Brain microvascular endothelial cell (primary cell): ENCODE measurements at regions not wholly inside any gene's neighbourhood (a gene's known extent, or its start where the extent isn't known, plus 50 kb on each side); places are given as distances from the start of the nearest gene placed in this dataset.

Experiments used
- DNase-seq: peaks from one replicate; pipeline ENCODE4 v3.0.0-alpha.2; 2020
- H3K27ac ChIP-seq: fragments of 250-450 bp; sonication (Bioruptor Pico); 2 replicates; pipeline ENCODE4 v1.5.1; 2020; ENCODE audit warnings: mild to moderate bottlenecking, moderate library complexity
- H3K27me3 ChIP-seq: fragments of 250-450 bp; sonication (Bioruptor Pico); replicated peaks from 2 replicates; pipeline ENCODE4 v1.5.1; 2020; ENCODE audit warnings: mild to moderate bottlenecking
- H3K36me3 ChIP-seq: fragments of 250-450 bp; sonication (Bioruptor Pico); replicated peaks from 2 replicates; pipeline ENCODE4 v1.5.1; 2020; ENCODE audit warnings: mild to moderate bottlenecking
- H3K4me3 ChIP-seq: 2 replicates; pipeline ENCODE4 v1.5.1; 2011; ENCODE audit warnings: low read depth, mild to moderate bottlenecking, control low read depth, low read length, moderate library complexity
- CTCF ChIP-seq: IDR thresholded peaks from 2 replicates; pipeline ENCODE4 v1.5.1; 2011; ENCODE audit warnings: low read depth, mild to moderate bottlenecking, moderate library complexity, low read length, control low read depth, inconsistent platforms; ENCODE audit errors: missing control alignments
- in situ Hi-C: cut with HindIII; loops from 2 replicates; pipeline ENCODE4 v1.10.0; 2017; ENCODE audit warnings: low sequenced_read_pairs, low pct_ligation_motif_present

DNA sequence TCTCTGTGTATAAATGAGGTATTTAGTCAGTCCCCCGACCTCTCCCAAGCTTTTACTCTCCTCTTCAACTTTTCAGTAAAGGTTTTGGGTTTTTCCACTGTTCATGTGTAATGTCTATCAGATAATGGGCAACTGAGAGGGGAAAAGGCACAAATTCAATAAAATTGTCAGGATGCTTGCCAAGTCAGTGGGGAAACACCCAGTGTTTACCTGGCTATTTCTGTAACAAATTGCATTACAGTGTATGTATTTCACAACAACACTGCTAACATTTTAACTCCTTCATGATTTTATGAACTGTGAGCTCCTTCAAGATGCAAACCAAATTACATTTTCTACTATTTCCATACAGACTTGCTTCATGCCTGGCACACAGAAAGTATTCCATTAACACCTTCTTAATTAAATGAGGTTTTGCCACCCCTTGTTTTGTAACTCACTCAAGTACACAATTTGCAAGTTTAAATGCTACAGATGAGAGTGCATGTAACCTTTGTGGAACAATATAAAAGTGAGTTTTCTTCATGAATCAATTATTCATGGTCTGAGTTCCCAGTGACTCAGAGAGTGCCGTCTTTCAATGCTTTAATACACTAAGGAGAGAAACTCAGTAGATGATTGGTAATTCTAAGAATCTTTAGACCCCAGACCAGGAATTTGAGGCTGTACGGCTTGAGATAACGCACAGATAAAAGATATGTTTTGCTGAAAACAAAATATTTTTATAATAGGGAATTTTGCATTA, 149.8 kb upstream of the TLL1 start:
- TF ChIP-seq CTCF, result no peak
- in situ Hi-C loops, result no loop called here
- H3K36me3 ChIP-seq, result no peaks in the 10 kb centered on the region
- no peak overlapping the region for H3K4me3 ChIP-seq
- H3K27me3 ChIP-seq, result no peaks in the 10 kb centered on the region
- no peak overlapping the region for H3K27ac ChIP-seq
- no peak for DNase-seq

- Histone ChIP-seq H3K4me3 (no peak overlapping the region), H3K27ac (no peak overlapping the region), H3K36me3 (no peaks in the 10 kb centered on the region), H3K27me3 (no peaks in the 10 kb centered on the region)
- no peak for DNase-seq
- in situ Hi-C loops, result no loop called here
- no peak for TF ChIP-seq CTCF
Observed at GRCh38 chr4:165724786-165725185, 148.3 kb upstream of the TLL1 start.

DNA sequence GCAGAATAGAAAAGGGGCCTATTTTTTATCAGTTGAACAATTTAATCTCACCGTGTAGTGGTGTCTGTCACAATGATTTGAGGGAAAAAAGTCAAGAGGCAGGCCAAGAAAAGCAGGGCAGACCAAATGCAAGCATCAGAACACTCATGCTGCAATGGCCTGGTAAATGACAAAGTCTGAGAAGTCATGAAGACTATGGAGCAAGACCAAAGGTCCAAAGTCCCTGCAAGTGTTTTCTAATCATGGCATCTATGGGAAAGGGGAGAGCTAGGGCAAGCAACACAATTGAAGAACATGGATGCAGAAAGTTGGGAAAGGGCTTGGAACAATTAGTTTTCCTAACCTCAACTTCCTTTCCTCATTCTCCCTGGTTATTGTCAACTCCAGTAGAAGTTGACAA, 147.7 kb upstream of the TLL1 start:
- no peak for TF ChIP-seq CTCF
- no peak for DNase-seq
- Histone ChIP-seq H3K4me3 (no peak overlapping the region), H3K27me3 (no peaks in the 10 kb centered on the region), H3K27ac (no peak overlapping the region), H3K36me3 (no peaks in the 10 kb centered on the region)
- in situ Hi-C loops, result no loop called here

DNA sequence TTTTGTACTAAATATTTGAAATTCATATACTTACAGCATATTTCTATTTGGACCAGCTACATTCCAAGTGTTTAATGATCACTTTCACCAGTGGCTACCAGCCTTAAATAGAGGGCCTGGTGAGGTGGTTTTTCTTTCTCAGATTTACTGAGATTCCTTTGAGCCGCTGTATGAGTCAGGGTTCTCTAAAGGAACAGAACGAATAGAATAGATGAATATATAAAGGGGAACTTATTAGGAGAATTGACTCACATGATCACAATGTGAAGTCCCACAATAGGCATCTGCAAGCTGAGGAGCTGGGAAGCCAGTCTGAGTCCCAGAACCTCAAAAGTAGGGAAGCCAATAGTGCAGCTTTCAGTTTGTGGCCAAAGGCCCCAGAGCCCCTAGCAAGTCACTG, 146.2 kb upstream of the TLL1 start:
- Histone ChIP-seq H3K27me3 (no peaks in the 10 kb centered on the region), H3K36me3 (no peaks in the 10 kb centered on the region), H3K27ac (no peak overlapping the region), H3K4me3 (no peak overlapping the region)
- TF ChIP-seq CTCF, result no peak
- in situ Hi-C loops, result no loop called here
- no peak for DNase-seq

DNA sequence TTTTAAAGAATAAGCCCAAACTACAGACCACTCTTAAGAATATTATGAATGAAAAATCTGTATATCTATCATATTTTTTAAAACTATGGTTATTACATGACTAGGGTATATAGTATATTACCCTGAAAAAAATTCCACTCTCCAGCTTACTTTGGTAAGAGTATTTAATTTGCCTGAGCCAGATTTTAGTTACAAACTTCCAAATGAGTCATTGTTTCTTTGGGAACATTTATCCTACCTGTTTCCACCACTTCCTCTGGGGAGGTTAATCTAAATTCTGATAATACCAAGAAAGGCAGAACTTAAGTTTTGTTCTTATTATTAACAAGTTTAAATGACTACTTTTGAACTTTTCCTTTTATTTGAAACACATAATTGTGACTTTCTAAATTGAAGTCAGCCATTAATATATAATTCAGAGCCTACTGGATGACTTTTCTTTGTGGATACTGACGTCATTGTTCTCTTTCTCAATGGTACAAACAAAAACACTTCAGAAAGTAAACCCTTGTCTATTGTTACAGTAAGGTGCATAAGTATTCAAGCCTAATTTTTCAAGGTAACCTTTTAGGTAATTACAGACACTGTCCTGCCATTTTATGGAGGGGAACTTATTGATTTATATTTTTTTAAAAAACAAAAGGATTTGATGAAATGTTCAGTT, 135.6 kb upstream of the TLL1 start:
- Histone ChIP-seq H3K27ac (no peak overlapping the region), H3K27me3 (no peaks in the 10 kb centered on the region), H3K4me3 (no peak overlapping the region), H3K36me3 (no peaks in the 10 kb centered on the region)
- in situ Hi-C loops, result no loop called here
- no peak for DNase-seq
- TF ChIP-seq CTCF, result no peak
